RPMI7951 (cell line): ENCODE measurements at regions not wholly inside any gene's neighbourhood (a gene's known extent, or its start where the extent isn't known, plus 50 kb on each side); places are given as distances from the start of the nearest gene placed in this dataset.
A peak's percentile ranks its signal among the peaks of the same experiment; 100 is the strongest.

Source experiments
- DNase-seq: peaks from one replicate; pipeline ENCODE4 v3.0.0-alpha.2; 2012; ENCODE audit warnings: low read depth

DNA sequence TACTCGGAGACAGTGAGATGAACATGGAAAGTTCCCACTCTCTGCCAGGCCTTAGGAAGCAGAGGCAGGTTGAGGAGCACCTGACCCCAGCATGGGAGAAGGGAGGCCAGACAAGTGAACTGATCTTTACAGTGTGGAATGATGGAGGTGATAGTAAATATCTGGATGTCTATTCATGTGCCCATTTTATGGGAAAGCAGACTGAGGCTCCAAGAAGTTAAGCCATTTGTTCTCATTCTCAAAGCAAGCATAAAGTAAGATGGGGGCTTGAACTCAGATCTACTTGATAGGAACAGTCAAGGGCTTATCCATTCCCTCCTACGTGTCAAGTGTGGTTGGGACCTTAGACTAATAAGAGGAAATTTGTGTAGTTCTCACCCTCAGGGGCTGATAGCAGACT lies 461.5 kb downstream of the MN1 start:
- no peak for DNase-seq

DNA sequence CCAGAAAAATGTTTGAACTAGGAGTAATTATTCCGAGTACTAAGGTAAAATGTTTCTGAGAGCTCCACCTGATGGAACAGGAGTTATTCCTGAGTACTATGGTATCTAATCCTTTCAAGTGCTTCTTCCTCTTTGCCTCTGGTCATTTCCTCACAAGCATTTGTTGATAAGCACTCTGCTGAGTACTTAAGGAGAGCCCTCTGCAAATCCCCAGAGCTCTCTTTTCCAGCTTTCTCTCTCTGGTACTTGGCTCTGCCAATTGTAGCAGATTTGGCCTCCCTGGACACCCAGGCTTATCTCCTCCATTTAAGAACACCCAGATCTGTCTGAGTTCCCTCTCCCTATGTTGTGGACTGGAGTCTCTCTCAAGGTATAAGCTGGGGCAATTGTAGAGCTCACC lies 457.0 kb downstream of the MN1 start:
- no peak for DNase-seq

DNA sequence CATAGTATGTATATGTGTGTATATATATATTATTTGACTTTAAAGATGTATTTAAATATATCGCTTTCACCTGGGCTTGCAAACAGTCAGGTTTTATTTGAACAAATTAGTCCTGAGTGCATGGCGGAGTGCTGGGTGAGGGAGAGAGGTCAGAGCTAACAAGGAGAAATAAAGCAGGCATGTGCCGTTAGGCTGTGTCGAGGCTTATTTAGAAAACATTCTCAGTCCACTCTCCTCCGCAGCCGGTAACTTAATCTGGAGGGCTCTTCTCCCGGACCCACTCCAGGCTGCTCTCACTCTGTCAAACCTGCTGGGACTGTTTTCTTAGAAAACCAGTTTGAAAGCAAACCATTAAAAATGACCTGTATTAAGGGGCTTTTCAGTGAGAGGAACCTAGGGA lies 455.9 kb downstream of the MN1 start:
- DNase-seq, result no peak

DNA sequence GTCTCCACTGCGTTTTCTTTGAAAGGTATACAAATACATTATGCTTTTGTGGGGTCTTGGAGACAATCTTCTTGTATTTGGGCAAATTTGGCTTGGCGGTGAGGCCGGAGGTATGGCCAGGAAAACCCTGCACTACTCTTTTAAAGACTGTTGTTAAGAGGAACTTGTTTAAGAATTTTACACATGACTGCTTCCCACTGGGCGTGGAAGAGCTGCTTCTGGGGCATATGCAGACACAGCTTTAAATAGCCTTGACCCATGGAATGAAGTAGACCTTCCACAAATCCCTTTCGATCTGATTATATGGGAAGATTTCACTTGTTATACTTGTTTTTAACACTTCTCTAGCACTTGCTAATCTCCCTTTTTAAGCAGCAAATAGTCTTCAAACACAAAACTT lies 453.6 kb downstream of the MN1 start:
- DNase-seq, result peak; percentile 57

DNA sequence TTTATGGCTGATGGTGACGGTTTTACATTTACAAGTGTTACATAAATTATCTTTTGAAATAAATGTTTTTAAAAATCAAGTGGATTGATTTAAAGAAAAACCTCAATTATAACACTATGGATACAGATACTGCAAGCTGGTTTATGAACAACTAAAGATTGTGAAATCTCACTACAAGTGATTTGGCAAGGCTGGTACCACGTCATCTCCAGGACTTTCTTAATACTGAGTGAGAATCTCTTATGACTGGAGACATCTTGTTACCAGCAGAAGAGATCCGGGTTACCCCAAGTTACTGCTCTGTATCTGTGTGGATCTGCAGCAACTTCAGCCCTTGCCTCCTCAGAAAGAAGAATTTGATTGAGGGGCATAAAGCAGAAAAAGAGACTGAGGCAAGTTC lies 452.9 kb downstream of the MN1 start:
- DNase-seq, result peak; percentile 52

DNA sequence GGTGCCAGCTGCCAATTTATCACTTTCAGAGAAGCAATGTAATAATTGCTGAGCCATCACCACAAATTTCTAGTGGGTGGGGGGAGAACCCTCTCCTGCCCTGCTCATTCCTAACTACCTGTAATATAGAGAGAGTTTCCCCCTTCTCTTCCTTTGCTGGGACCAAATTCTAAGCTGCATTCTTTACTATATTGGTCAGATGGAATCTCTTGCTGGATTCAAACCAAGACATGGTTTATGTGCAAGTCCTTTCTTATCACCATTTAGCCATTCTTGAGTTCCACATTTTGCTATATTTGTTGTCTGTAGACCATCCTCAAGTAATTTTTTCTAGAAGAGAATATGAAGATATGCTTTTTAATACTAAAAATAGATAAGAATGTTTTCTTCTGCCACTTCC lies 452.1 kb downstream of the MN1 start:
- no peak for DNase-seq

DNA sequence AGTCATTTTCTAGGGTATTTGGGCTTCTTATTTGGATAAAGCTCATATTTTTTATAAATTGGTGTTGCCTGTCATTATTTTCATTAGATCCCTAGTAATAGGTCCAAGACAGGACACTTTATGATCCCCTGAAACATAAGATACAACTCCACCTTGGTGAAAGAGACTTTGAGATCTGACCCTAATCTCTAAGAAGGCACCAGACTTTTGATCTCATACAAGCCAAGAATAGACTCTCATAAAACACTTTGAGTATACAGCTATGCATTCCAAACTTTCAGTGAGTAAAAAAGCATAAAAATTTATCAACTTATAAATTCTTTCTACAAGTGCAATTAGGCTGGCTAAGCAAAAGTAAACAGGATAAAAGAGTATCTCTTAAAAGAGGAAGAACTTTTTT lies 451.2 kb downstream of the MN1 start:
- DNase-seq, result no peak

DNA sequence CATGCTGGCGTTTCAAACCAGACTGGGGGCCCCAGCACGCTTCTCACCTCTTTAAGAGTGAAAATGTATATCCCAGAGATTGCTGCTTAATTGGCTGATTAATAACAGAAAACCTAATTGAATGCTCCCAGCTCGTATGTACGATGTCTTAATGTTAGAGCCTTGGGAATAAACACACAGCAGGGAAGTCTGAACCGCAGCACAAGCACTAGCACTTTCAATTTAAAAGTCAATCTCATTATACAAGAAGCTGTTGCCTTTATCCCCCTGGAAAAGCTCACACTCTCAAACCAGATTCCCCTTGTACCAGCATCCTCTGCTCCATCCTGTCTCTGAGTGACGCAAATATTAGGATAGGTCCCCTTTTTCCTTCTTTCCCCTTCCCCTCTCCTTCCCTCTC lies 449.1 kb downstream of the MN1 start:
- DNase-seq, result no peak

DNA sequence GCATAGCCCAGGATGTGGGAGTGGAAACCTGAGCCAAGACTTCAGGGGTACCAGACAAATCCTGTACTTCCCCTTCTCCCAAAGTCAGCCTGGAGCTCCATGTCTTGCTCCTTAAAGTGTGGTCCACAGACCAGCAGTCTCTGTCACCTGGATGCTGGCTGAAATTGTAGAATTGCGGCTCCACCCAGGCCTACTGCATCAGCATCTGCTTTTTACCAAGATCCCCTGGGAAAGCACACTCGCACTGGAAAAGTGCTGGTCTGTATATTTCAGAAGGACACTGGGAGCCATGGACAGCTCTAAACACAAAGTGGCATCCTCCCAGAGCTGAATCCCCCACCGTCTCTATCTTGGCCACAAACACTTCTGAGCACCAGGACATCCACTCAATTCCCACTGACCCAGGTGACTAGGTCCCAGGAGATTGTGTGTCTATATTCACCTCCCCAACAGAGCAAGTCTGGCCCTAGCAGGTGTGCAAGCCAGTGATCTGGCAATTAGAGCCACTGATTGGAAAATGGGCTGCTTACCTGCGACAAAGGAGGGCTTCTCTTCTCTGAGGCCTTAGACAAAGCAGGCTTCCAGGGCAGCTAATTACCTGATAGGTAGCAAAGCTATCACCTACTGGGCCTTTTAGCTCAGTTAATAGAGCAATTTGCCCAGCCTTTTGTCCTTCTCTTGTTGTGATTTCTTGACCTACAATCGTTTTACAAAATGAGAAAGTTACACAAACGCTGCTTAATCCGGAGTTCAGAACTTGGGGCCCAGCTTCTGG lies 443.3 kb downstream of the MN1 start:
- DNase-seq, result no peak

DNA sequence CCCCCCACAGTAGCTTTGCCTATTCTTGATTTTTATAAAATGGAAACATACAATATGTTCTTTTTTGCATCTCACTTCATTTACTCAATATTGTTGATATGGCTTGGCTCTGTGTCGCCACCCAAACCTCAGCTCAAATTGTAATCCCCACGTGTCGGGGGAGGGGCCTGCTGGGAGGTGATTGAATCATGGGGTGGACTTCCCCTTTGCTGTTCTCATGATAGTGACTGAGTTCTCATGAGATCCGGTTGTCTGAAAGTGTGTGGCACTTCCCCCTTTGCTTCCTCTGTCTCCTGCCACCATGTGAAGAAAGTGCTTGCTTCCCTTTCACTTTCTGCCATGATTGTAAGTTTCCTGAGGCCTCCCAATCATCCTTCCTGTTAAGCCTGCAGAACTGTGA lies 431.3 kb downstream of the MN1 start:
- DNase-seq, result peak; percentile 20

DNA sequence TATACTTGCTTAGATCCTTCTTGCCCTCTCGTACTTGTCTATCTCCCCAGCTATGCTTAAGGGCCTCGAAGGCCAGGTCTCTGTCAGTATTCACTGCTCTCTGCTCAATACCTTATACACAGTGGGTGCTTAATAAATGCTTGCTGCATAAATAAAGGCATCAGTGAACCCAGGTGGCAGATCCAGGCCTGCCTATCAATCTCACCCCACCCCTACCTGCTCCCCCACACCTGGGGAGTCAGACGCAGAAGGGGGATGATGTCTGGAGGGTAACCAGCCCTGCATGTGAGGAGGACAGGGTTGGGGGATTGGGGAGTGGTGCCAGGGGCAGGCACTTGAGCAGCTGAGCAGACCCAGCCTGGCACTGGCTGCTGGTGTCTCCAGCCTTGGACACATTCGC lies 430.6 kb downstream of the MN1 start:
- DNase-seq, result no peak

DNA sequence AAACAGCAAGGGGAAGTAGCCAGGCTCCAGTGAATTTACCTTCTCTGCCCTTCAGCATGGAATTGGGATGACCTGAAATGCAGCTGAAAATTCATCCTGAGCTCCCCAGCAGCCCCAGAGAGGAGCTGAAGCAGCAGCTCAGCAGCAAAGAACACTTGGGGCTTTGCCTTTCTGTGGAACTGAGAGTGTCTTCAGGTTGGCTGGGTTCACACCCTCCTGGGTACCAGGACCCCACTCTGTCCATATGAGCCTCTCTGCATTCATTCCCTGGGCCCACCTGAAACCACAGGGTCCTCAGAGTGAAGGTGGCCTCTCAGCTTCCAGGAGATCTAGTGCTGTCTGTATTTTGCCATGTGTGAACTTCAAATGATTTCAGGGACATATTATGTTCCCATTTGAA lies 429.2 kb downstream of the MN1 start:
- no peak for DNase-seq

DNA sequence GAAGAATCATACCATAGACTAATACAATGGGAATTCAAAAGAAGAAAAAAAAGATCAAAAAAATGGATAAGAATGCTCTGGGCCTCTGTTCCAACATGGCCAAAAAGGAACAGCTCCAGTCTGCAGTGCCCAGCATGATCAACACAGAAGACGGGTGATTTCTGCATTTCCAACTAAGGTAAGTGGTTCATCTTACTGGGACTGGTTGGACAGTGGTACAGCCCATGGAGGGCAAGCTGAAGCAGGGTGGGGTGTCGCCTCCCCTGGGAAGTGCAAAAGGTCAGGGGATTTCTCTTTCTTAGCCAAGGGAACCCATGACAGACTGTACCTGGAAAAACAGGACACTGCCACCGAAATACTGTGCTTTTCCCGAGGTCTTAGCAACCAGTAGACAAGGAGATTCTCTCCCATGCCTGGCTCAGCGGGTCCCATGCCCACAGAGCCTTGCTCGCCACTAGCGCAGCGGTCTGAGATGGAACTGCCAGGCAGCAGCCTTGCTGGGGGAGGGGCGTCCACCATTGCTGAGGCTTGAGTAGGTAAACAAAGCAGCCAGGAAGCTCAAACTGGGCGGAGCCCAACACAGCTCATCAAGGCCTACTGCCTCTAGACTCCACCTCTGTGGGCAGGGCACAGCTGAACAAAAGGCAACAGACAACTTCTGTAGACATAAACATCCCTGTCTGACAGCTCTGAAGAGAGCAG lies 428.4 kb downstream of the MN1 start:
- peak; percentile 79 for DNase-seq

DNA sequence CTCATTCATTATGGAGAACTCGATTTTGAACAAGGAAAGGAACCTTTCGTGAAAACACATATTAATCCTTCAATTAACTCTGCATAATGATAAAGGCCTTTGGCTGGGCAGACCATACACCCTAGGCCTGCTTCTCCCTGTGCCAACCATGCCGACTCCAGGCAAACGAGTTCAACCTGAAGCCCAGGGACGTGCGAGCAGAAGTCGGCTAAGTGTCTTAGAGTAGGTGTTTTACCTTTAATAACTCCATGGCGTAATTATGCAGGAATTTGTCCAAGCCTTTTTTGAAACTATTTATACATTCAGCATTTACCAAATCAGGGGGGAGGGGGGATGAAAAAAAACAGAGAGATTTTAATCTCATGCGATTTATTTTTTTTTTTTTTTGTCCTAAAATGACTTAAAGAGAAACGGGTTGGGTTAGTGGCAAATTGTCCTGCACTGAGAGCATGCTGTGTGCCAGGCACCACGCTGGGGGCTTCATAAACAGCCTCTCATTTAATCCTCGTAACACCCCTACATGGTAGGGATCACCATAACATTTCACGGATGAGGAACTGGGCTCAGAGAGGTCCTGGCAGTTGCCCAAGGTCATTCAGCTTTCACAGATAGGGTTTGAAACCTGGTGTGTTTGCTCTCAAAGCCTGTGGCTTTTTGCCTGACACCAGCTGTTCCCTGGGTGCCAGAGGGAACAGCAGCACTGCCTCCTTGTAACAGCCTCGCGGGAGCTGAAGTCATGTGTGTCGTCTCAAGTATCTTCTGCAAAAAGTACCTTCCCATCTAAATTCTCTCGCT lies 423.9 kb downstream of the MN1 start:
- peak; percentile 70 for DNase-seq

DNA sequence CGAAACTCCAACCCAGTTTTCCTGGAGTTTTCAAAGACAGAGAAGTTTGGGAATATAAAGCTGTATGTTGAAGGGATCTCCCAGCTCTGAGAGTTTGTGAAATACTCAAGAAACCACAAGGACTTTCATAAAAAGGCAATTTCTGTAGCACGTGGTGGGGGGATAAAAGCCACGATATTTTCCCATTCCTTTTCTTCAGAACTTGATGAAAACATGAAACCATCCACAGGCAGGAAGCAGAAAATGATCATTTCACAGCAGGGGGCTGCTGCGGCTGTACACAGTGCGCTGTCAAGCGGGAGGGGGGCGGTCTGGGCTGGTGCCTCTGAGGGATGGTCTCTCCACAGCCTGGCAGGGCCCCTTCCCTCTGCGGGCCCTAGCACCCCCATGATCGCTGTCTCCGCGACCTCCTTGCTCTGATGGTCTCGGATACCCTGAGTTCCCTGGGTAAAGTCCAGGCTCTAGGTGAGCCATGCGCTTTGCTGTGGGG lies 423.2 kb downstream of the MN1 start:
- DNase-seq, result no peak

DNA sequence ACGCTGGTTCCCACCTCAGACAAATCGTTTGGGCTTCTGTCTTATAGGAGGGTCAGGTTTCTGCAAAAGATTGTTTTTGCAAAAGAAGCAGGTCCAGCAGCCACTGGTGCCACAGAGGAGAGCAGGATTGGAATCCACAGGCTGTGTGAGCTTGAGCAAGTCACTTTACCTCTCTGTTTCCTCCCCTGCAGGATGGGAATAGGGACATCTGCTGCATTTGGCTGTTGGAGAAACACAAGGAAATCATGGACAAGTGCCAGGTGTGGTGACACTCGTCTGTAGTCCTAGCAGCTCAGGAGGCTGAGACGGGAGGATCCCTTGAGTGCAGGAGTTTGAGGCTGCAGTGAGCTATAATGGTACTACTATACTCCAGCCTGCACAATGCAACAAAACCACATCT lies 422.6 kb downstream of the MN1 start:
- no peak for DNase-seq

DNA sequence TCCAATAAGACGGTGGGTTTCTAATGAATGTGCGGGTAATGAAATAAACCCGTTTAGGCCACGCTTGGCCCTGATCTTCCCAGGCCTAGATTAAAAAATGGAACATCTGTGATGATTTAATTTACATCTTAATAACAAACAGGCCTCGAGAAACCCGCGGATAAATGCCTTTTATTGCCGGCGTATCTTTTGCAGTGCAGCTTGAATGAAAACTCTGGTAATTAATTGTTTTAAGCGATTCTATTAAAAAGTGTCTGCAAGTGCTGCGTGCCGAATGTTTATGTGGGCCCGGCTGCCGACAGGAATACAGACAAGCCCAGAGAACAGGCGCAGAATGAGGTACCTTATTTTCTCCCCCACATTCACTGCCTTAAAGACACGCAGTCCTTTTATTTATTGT lies 420.7 kb downstream of the MN1 start:
- no peak for DNase-seq

DNA sequence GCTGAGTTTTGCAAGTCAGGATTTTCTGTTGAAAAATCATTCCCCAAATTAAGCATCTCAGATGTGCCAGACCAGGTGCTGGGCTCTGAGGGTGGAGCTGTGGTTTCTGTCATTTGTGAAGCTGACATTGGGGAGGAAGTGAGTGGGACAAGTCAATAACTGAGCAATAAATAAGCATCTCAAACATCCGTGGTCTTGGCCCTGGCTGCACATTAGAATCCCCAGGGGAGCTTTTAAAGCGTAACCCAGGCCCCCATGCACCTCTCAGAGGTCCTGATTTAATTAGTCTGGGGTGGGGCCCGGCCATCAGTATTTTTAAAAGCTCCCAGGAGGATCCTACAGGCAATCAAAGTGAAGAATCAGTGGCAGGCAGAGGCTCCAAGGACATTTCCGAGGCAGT lies 420.0 kb downstream of the MN1 start:
- no peak for DNase-seq

DNA sequence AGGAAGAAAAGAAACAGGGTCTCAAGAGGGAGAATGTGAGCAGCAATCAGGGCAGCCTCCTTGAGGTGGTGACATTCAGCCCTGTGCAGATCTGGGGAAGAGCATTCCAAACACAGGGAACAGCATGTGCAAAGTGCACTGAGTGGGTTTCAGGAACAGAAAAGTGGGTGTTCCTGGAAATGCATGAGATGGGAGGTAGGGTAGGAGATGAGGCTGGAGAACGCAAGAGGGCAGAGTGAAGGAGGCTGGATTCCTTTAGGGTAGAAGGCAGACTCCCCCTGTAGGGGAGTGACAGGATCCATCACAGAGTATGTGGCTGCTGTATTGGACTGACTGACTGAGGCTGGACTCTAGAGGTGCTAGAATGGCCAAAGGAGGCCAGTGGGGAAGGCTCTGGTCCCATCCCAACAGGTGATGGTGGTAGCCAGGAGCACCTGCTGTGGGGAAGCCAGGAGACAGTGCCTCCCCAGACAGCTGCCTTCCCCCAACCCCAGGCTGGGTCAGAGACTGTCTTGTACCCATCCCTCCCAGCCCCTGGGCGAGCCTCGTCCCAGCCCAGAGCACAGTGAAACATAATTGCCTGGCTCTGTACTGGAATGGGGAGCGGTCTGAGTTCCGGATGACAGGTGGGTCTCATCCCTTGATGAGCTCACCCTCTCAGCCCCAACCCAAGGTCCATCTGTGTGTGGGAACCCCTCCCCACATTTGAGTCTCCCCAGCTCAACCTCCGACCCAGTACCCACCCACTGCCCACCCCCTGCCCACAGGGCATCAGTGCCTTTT lies 419.4 kb downstream of the MN1 start:
- DNase-seq, result no peak

DNA sequence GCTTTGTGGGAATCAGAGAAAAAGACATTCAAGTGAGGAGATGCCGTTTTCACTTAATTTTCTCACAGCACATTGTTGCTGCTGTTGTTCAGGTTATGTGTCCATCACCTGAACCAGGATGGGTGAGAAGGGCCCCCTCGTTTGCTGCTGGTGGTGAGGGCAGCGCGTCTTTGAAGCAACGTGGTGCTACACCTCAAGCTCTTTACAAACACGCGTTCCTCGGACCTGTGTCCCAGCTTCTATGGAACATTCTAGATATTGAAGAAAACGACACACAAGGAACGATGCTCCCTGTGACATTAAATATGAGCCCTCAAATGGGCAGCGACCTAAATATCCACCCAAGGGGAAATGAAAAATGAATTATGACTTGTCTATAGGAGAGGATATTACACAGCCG lies 418.6 kb downstream of the MN1 start:
- no peak for DNase-seq

DNA sequence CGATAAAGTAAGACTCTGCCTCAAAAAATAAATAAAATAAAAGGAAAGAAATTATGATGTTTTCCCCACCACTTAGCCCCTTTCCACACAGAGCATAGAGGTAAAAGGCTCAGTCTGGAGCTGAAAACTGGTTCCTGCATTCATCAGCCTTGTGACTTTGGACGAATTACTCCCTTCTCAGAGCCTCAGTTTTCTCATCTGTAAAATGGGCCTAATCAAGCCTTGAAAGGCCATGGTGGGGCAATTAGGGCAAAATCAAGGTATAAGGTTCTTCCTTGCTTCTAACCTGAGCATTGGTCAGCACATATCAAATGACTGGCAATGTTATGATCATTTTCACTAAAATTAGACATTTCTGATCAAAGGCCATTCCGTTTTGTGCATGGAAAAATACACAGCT lies 417.7 kb downstream of the MN1 start:
- no peak for DNase-seq
